Parathyroid adenoma (tissue), 2 donors: ENCODE measurements at regions not wholly inside any gene's neighbourhood (a gene's known extent, or its start where the extent isn't known, plus 50 kb on each side); places are given as distances from the start of the nearest gene placed in this dataset.
"Not testable (repeated sequence)": the region's sequence is repeated elsewhere in the genome, so short reads cannot be mapped to it uniquely, and the experiment has no call there.

Source experiments
- H2AFZ ChIP-seq: fragments of 300-600 bp; sonication (generic); one replicate; pipeline ENCODE4 v1.7.0; 2017; ENCODE audit warnings: antibody characterized with exemption, mild to moderate bottlenecking
- H3K27ac ChIP-seq: fragments of 300-600 bp; sonication (generic); one replicate; pipeline ENCODE4 v1.7.0; 2017
- H3K27me3 ChIP-seq: fragments of 300-600 bp; sonication (generic); one replicate; pipeline ENCODE4 v1.7.0; 2017; ENCODE audit warnings: low read length; ENCODE audit not compliant: control insufficient read depth, insufficient read depth
- H3K36me3 ChIP-seq: fragments of 300-600 bp; sonication (generic); one replicate; pipeline ENCODE4 v1.7.0; 2017; ENCODE audit warnings: low read length; ENCODE audit not compliant: control insufficient read depth, insufficient read depth
- H3K4me1 ChIP-seq: fragments of 300-600 bp; sonication (generic); one replicate; pipeline ENCODE4 v1.7.0; 2017; ENCODE audit warnings: control low read depth
- H3K4me2 ChIP-seq: fragments of 300-600 bp; sonication (generic); one replicate; pipeline ENCODE4 v1.7.0; 2017; ENCODE audit warnings: low read length
- H3K4me3 ChIP-seq: fragments of 300-600 bp; sonication (generic); one replicate; pipeline ENCODE4 v1.7.0; 2017; ENCODE audit warnings: low read depth, low read length
- H3K79me2 ChIP-seq: fragments of 300-600 bp; sonication (generic); one replicate; pipeline ENCODE4 v1.7.0; 2017; ENCODE audit warnings: control low read depth
- H3K9ac ChIP-seq: fragments of 300-600 bp; sonication (generic); one replicate; pipeline ENCODE4 v1.7.0; 2017; ENCODE audit warnings: mild to moderate bottlenecking
- H3K9me3 ChIP-seq: fragments of 300-600 bp; sonication (generic); one replicate; pipeline ENCODE4 v1.7.0; 2017; ENCODE audit warnings: low read length; ENCODE audit not compliant: control insufficient read depth
- donor health status: primary hyperparathyroidism.

GRCh38 chr9:138282903-138283302 is 405.3 kb downstream of the CACNA1B start:
- H3K27me3 ChIP-seq, H3K27ac ChIP-seq, H3K4me1 ChIP-seq, H3K79me2 ChIP-seq, H3K4me3 ChIP-seq, H2AFZ ChIP-seq, H3K9ac ChIP-seq, H3K4me2 ChIP-seq, H3K9me3 ChIP-seq, H3K36me3 ChIP-seq: not testable (repeated sequence)
